Naive thymus-derived CD4-positive, alpha-beta T cell (primary cell): ENCODE measurements at regions not wholly inside any gene's neighbourhood (a gene's known extent, or its start where the extent isn't known, plus 50 kb on each side); places are given as distances from the start of the nearest gene placed in this dataset.

Experiments
- ATAC-seq: fragments of 150-1000 bp; cut with Tn5 transposase; 2 replicates; pipeline ENCODE4 v1.10.0; 2021; ENCODE audit warnings: mild to moderate bottlenecking, moderate library complexity
- CTCF ChIA-PET: fragments of 350-600 bp; sonication (Branson Sonifier 250); formaldehyde crosslinking; loops from one replicate; lab custom pipeline; 2021; ENCODE audit warnings: antibody characterized with exemption; lab: Charles Lee
- POLR2A ChIA-PET: fragments of 350-600 bp; sonication (Branson Sonifier 250); formaldehyde crosslinking; loops from one replicate; lab custom pipeline; 2021; ENCODE audit warnings: antibody characterized with exemption, inconsistent platforms; lab: Charles Lee
- DNase-seq, 9 donors: peaks; one replicate each; pipeline versions ENCODE4 v3.0.0 to v3.0.0-alpha.2; 2020 to 2022; ENCODE audit warnings: mixed read lengths in 1 of 9
- H3K27ac ChIP-seq: one replicate; pipeline ENCODE4 v1.7.0; 2013; ENCODE audit warnings: mild to moderate bottlenecking, low read depth, low read length, moderate library complexity
- H3K27me3 ChIP-seq, 2 donors: one replicate each; pipeline ENCODE4 v1.7.0; 2013; ENCODE audit warnings: low read length in 2 of 2, mild to moderate bottlenecking in 2 of 2, moderate library complexity in 2 of 2; ENCODE audit not compliant: control insufficient read depth in 2 of 2, insufficient read depth in 2 of 2
- H3K36me3 ChIP-seq, 3 experiments: 1 replicate in 2 of 3; 2 replicates in 1 of 3; pipeline ENCODE4 v1.7.0; 2013; ENCODE audit warnings: low read length in 3 of 3, mild to moderate bottlenecking in 3 of 3, moderate library complexity in 1 of 3; ENCODE audit not compliant: insufficient read depth in 3 of 3, control insufficient read depth in 2 of 3
- H3K4me1 ChIP-seq, 2 donors: one replicate each; pipeline ENCODE4 v1.7.0; 2013; ENCODE audit warnings: low read length in 2 of 2, mild to moderate bottlenecking in 2 of 2, moderate library complexity in 1 of 2; ENCODE audit not compliant: control insufficient read depth in 2 of 2, insufficient read depth in 2 of 2
- H3K4me3 ChIP-seq: 2 replicates; pipeline ENCODE4 v1.7.0; 2013; ENCODE audit warnings: mild to moderate bottlenecking, low read length
- H3K9me3 ChIP-seq, 3 experiments: 1 replicate in 2 of 3; 2 replicates in 1 of 3; pipeline ENCODE4 v1.7.0; 2013; ENCODE audit warnings: low read length in 3 of 3; ENCODE audit not compliant: control insufficient read depth in 2 of 3
- H3K27ac Mint-ChIP-seq, 9 donors: one replicate each; pipeline ENCODE4 v1.8.0; 2020 to 2022; ENCODE audit warnings: mixed read lengths in 9 of 9, mild to moderate bottlenecking in 8 of 9, moderate library complexity in 5 of 9, inconsistent platforms in 2 of 9
- H3K27me3 Mint-ChIP-seq, 5 donors: one replicate each; pipeline ENCODE4 v1.8.0; 2021 to 2022; ENCODE audit warnings: mixed read lengths in 5 of 5, mild to moderate bottlenecking in 1 of 5
- H3K36me3 Mint-ChIP-seq, 5 donors: one replicate each; pipeline ENCODE4 v1.8.0; 2020 to 2022; ENCODE audit warnings: mixed read lengths in 5 of 5, mild to moderate bottlenecking in 3 of 5, inconsistent platforms in 1 of 5
- H3K4me1 Mint-ChIP-seq, 7 donors: one replicate each; pipeline ENCODE4 v1.8.0; 2020 to 2022; ENCODE audit warnings: mixed read lengths in 7 of 7, mild to moderate bottlenecking in 3 of 7, inconsistent platforms in 1 of 7
- H3K4me3 Mint-ChIP-seq, 10 donors: one replicate each; pipeline ENCODE4 v1.8.0; 2020 to 2022; ENCODE audit warnings: mild to moderate bottlenecking in 10 of 10, mixed read lengths in 10 of 10, moderate library complexity in 6 of 10, inconsistent platforms in 2 of 10
- H3K9me3 Mint-ChIP-seq, 11 donors: one replicate each; pipeline ENCODE4 v1.8.0; 2020 to 2022; ENCODE audit warnings: mixed read lengths in 11 of 11, mild to moderate bottlenecking in 4 of 11, inconsistent platforms in 1 of 11, moderate library complexity in 1 of 11
- intact Hi-C, 2 donors: fragments of 100-400 bp; cut with micrococcal nuclease; formaldehyde crosslinking; loops; one replicate each; pipeline ENCODE4 v1.15.1; 2023

GRCh38 chr3:61353382-61353781 is 102.1 kb upstream of the FHIT start:
- H3K27ac ChIP-seq, result no peak overlapping the region
- Mint-ChIP-seq H3K4me3 (no peak overlapping the region), H3K27ac (no peak overlapping the region), H3K27me3 (peaks cover 3 to 11% (median 5%) of the 10 kb centered on the region in 5 donors), H3K9me3 (no peaks in the 10 kb centered on the region), H3K4me1 (peaks cover 0 to 4% (median 0%) of the 10 kb centered on the region in 7 donors), H3K36me3 (peaks cover 0 to 4% (median 0%) of the 10 kb centered on the region in 5 donors)
- no peaks in the 10 kb centered on the region for H3K36me3 ChIP-seq
- no peak overlapping the region for H3K4me3 ChIP-seq
- no peaks in the 10 kb centered on the region for H3K27me3 ChIP-seq
- no peak for DNase-seq
- intact Hi-C loops, result no loop called here
- no peaks in the 10 kb centered on the region for H3K4me1 ChIP-seq
- ChIA-PET CTCF (no interaction called here), POLR2A (no interaction called here)
- no peaks in the 10 kb centered on the region for H3K9me3 ChIP-seq
- ATAC-seq, result no peak

GRCh38 chr3:61354604-61355003 is 103.4 kb upstream of the FHIT start:
- CTCF ChIA-PET, result no interaction called here
- no peak for DNase-seq
- Mint-ChIP-seq H3K4me1 (peaks cover 0 to 4% (median 0%) of the 10 kb centered on the region in 7 donors), H3K27me3 (peaks cover 3 to 14% (median 5%) of the 10 kb centered on the region in 5 donors), H3K27ac (no peak overlapping the region), H3K36me3 (peaks cover 0 to 4% (median 0%) of the 10 kb centered on the region in 5 donors), H3K4me3 (no peak overlapping the region), H3K9me3 (no peaks in the 10 kb centered on the region)
- no peak for ATAC-seq
- intact Hi-C loops, result no loop called here
- H3K36me3 ChIP-seq, result no peaks in the 10 kb centered on the region
- no peaks in the 10 kb centered on the region for H3K4me1 ChIP-seq
- H3K9me3 ChIP-seq, result no peaks in the 10 kb centered on the region
- no peaks in the 10 kb centered on the region for H3K27me3 ChIP-seq
- POLR2A ChIA-PET, result no interaction called here
- H3K27ac ChIP-seq, result no peak overlapping the region
- H3K4me3 ChIP-seq, result no peak overlapping the region

DNA sequence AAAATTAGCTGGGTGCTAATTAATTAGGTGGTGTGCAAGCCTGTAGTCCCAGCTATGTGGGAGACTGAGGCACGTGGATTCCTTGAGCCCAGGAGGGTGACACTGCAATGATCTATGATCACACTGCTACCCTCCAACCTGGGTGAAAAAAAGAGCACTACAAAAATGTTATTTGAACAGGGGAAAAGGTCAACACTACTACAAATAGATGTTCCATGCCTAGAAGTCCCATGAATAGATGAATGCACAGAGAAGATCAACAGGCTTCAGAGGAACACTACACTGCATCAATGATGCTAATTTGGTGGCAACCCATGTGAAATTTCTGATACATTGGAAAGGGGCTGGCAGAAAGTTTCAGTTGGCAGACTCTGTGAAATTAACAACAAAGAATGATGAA is 105.4 kb upstream of the FHIT start:
- ChIA-PET CTCF (no interaction called here), POLR2A (no interaction called here)
- peaks cover 0 to 4% (median 0%) of the 10 kb centered on the region in 5 donors for H3K36me3 Mint-ChIP-seq
- Histone ChIP-seq H3K27me3 (no peaks in the 10 kb centered on the region), H3K36me3 (no peaks in the 10 kb centered on the region), H3K4me1 (no peaks in the 10 kb centered on the region), H3K27ac (no peak overlapping the region), H3K4me3 (no peak overlapping the region), H3K9me3 (no peaks in the 10 kb centered on the region)
- no peak for ATAC-seq
- peaks cover 3 to 15% (median 5%) of the 10 kb centered on the region in 5 donors for H3K27me3 Mint-ChIP-seq
- no peaks in the 10 kb centered on the region for H3K9me3 Mint-ChIP-seq
- H3K4me3 Mint-ChIP-seq, result no peak overlapping the region
- DNase-seq, result no peak
- no peak overlapping the region for H3K27ac Mint-ChIP-seq
- intact Hi-C loops, result no loop called here
- peaks cover 0 to 4% (median 0%) of the 10 kb centered on the region in 7 donors for H3K4me1 Mint-ChIP-seq

GRCh38 chr3:61357902-61358301 is 106.7 kb upstream of the FHIT start:
- Histone ChIP-seq H3K9me3 (no peaks in the 10 kb centered on the region), H3K4me3 (no peak overlapping the region), H3K36me3 (no peaks in the 10 kb centered on the region), H3K27ac (no peak overlapping the region), H3K27me3 (no peaks in the 10 kb centered on the region), H3K4me1 (no peaks in the 10 kb centered on the region)
- no peak overlapping the region for H3K27ac Mint-ChIP-seq
- peaks cover 0 to 4% (median 0%) of the 10 kb centered on the region in 5 donors for H3K36me3 Mint-ChIP-seq
- ChIA-PET CTCF (no interaction called here), POLR2A (no interaction called here)
- H3K4me3 Mint-ChIP-seq, result no peak overlapping the region
- intact Hi-C loops, result no loop called here
- H3K27me3 Mint-ChIP-seq, result peaks cover 3 to 18% (median 5%) of the 10 kb centered on the region in 5 donors
- peaks cover 0 to 4% (median 0%) of the 10 kb centered on the region in 7 donors for H3K4me1 Mint-ChIP-seq
- ATAC-seq (no peak), DNase-seq (no peak)
- no peaks in the 10 kb centered on the region for H3K9me3 Mint-ChIP-seq

- H3K27ac Mint-ChIP-seq, result no peak overlapping the region
- H3K9me3 Mint-ChIP-seq, result peaks cover 0 to under 1% (median 0%) of the 10 kb centered on the region in 11 donors
- peaks cover 0 to 4% (median 0%) of the 10 kb centered on the region in 7 donors for H3K4me1 Mint-ChIP-seq
- H3K9me3 ChIP-seq, result no peaks in the 10 kb centered on the region
- intact Hi-C loops, result no loop called here
- no peaks in the 10 kb centered on the region for H3K27me3 ChIP-seq
- H3K36me3 Mint-ChIP-seq, result peaks cover 0 to 4% (median 0%) of the 10 kb centered on the region in 5 donors
- H3K4me3 Mint-ChIP-seq, result no peak overlapping the region
- POLR2A ChIA-PET, result no interaction called here
- no peaks in the 10 kb centered on the region for H3K36me3 ChIP-seq
- ATAC-seq (peak; percentile 71), DNase-seq (no peak)
- H3K4me1 ChIP-seq, result no peaks in the 10 kb centered on the region
- CTCF ChIA-PET, result no interaction called here
- H3K27me3 Mint-ChIP-seq, result peaks cover 3 to 18% (median 5%) of the 10 kb centered on the region in 5 donors
- H3K4me3 ChIP-seq, result no peak overlapping the region
- no peak overlapping the region for H3K27ac ChIP-seq
Measured at GRCh38 chr3:61358364-61358763, 107.1 kb upstream of the FHIT start.

DNA sequence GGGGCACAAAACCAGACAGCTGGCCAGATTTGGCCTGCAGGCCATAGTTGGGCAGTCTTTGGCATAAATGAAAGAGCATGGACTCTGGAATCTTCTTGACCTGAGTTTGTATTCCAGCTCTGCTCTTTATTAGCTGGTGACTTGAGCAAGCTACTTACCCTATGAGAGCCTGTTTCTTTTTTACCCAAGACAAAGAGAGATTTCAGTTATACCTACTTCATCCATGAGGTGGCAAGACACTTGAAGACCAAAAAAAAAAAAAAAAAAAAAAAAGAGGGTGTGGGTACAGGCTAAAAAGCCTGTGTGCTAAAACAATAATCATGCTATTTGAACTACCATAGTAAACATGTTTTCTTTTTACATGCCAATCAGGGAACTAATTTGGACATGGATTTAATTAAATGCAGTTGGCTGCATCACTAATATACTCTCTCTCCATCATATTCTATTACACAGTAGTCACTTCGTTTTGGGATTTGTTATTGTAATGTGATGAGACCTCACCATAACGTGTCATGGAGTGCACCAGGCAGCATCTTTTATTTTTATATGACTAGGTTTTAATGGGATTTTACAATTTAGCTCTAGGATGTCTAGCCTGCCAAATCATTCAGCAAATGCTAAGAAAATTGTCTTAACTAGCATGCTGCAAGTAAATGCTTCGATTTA is 109.2 kb upstream of the FHIT start:
- no peak overlapping the region for H3K27ac Mint-ChIP-seq
- POLR2A ChIA-PET, result no interaction called here

DNA sequence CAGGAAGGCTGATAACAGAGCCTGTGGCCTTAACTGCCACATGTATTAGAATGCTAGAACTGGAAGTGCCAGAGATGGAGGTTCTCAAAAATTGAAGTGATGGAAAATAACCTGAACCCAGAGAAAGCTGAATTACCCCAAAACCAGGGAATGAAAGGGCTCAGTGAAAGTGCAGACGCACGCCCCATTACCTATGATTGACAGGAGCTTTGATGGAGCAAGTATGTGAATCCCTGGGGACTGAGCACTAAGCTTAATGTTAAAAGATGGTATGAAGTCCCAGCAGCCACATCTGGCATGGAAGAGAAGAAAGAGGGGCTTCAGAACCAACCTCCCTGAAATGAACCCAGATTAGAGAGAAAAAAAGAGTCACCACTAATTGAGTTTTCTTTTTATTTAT is 118.4 kb upstream of the FHIT start:
- Histone ChIP-seq H3K9me3 (no peaks in the 10 kb centered on the region), H3K27ac (no peak overlapping the region), H3K4me1 (no peaks in the 10 kb centered on the region), H3K36me3 (no peaks in the 10 kb centered on the region), H3K4me3 (no peak overlapping the region), H3K27me3 (no peaks in the 10 kb centered on the region)
- H3K9me3 Mint-ChIP-seq, result peaks cover 0 to 2% (median 0%) of the 10 kb centered on the region in 11 donors
- H3K27ac Mint-ChIP-seq, result no peak overlapping the region
- H3K36me3 Mint-ChIP-seq, result no peaks in the 10 kb centered on the region
- H3K4me3 Mint-ChIP-seq, result no peak overlapping the region
- intact Hi-C loops, result no loop called here
- no peak for ATAC-seq
- H3K4me1 Mint-ChIP-seq, result no peaks in the 10 kb centered on the region
- DNase-seq, result no peak
- ChIA-PET CTCF (interaction anchor here (1.8 kb wide), 1 partner anchor 1795 kb away, joined by 4 read pairs; no protein-coding TSS in a partner anchor), POLR2A (no interaction called here)
- H3K27me3 Mint-ChIP-seq, result peaks cover 0 to 11% (median 0%) of the 10 kb centered on the region in 5 donors

More for the DNA sequence above, 109.2 kb upstream of the FHIT start:
- Histone ChIP-seq H3K36me3 (no peaks in the 10 kb centered on the region), H3K27me3 (no peaks in the 10 kb centered on the region), H3K27ac (no peak overlapping the region), H3K9me3 (no peaks in the 10 kb centered on the region), H3K4me3 (no peak overlapping the region), H3K4me1 (no peaks in the 10 kb centered on the region)
- DNase-seq (no peak), ATAC-seq (no peak)
- Mint-ChIP-seq H3K4me3 (no peak overlapping the region), H3K4me1 (no peaks in the 10 kb centered on the region), H3K27me3 (peaks cover under 1 to 22% (median 10%) of the 10 kb centered on the region in 5 donors), H3K36me3 (peaks cover 0 to 2% (median 0%) of the 10 kb centered on the region in 5 donors), H3K9me3 (peaks cover 0 to 6% (median 0%) of the 10 kb centered on the region in 11 donors)
- CTCF ChIA-PET, result no interaction called here
- intact Hi-C loops, result no loop called here
